PC-9 (cell line): ENCODE measurements at regions not wholly inside any gene's neighbourhood (a gene's known extent, or its start where the extent isn't known, plus 50 kb on each side); places are given as distances from the start of the nearest gene placed in this dataset.

ENCODE experiments used
- EZH2 ChIP-seq: fragments of 200-600 bp; sonication (generic); IDR thresholded peaks from 2 replicates; pipeline ENCODE4 v1.8.0; 2017; ENCODE audit warnings: antibody characterized with exemption, low read depth
- TF ChIP-seq, protein P1 (sequence below): fragments of 200-600 bp; sonication (generic); conservative IDR thresholded peaks from 2 replicates; pipeline ENCODE4 v1.6.1; 2017; ENCODE audit warnings: mixed run types, antibody characterized with exemption, mild to moderate bottlenecking, moderate library complexity

DNA sequence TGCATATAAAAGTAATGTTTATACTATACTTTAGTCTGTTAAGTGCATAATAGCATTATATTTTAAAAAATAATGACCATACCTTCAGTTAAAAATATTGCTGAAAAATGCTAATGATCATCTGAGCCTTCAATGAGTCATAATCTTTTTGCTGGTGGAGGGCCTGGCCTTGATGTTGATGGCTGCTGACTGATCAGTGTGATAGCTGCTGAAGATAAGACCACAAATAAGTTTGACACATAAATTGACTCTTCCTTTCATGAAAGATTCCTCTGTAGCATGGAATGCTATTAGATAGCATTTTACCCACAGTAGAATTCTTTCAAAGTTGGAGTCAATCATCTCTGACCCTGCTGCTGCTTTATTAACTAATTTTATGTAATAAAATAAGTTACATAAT is 128.4 kb upstream of the CCDC85A start:
- TF ChIP-seq EZH2, result no peak
- TF ChIP-seq, protein P1, sequence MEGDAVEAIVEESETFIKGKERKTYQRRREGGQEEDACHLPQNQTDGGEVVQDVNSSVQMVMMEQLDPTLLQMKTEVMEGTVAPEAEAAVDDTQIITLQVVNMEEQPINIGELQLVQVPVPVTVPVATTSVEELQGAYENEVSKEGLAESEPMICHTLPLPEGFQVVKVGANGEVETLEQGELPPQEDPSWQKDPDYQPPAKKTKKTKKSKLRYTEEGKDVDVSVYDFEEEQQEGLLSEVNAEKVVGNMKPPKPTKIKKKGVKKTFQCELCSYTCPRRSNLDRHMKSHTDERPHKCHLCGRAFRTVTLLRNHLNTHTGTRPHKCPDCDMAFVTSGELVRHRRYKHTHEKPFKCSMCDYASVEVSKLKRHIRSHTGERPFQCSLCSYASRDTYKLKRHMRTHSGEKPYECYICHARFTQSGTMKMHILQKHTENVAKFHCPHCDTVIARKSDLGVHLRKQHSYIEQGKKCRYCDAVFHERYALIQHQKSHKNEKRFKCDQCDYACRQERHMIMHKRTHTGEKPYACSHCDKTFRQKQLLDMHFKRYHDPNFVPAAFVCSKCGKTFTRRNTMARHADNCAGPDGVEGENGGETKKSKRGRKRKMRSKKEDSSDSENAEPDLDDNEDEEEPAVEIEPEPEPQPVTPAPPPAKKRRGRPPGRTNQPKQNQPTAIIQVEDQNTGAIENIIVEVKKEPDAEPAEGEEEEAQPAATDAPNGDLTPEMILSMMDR, result no peak
